ENCODE measurements at regions not wholly inside any gene's neighbourhood (a gene's known extent, or its start where the extent isn't known, plus 50 kb on each side); places are given as distances from the start of the nearest gene placed in this dataset.

DNA sequence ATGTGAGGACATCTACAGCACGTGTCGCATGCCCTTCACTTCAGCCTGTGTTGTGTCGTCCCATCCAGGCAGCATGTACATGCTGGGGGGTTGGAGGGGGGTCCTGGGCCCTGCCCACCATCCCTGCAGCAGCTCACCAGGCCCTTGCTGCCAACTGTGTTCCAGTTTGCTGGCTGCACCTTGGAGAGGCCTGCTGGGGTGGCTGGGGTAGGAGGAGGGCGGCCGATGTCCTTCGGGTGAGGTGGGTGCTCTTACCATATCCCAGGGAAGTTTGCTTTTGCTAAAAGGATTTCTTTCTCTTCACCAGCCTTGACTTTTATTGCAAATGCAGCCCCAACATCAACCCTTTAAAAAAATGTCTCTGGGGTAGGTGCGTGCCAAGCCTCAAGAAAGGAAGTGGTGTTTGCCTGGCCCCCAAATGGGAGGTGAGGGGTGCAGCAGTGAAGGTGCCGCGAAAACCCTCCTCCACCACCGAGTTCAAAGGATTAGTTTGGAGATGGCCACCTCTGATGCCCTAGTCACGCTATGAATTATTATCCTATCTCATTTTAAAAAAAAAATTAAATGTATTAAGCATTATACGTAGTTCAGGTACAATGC lies 165.8 kb upstream of the KLF6 start:
- no peaks in the 10 kb centered on the region for H3K27me3 Mint-ChIP-seq (ENCODE audit: unreplicated experiment)
- H3K9me3 Mint-ChIP-seq (ENCODE audit: unreplicated experiment): no peaks in the 10 kb centered on the region
- no peaks in the 10 kb centered on the region for H3K36me3 Mint-ChIP-seq (ENCODE audit: unreplicated experiment)
- H3K4me3 Mint-ChIP-seq (ENCODE audit: unreplicated experiment): no peak overlapping the region
- DNase-seq (ENCODE audit: extremely low spot score, unreplicated experiment): peak; percentile 75
- TF ChIP-seq, protein P1, sequence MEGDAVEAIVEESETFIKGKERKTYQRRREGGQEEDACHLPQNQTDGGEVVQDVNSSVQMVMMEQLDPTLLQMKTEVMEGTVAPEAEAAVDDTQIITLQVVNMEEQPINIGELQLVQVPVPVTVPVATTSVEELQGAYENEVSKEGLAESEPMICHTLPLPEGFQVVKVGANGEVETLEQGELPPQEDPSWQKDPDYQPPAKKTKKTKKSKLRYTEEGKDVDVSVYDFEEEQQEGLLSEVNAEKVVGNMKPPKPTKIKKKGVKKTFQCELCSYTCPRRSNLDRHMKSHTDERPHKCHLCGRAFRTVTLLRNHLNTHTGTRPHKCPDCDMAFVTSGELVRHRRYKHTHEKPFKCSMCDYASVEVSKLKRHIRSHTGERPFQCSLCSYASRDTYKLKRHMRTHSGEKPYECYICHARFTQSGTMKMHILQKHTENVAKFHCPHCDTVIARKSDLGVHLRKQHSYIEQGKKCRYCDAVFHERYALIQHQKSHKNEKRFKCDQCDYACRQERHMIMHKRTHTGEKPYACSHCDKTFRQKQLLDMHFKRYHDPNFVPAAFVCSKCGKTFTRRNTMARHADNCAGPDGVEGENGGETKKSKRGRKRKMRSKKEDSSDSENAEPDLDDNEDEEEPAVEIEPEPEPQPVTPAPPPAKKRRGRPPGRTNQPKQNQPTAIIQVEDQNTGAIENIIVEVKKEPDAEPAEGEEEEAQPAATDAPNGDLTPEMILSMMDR (IDR thresholded peaks at IDR 0.05): no peak
- H3K27ac Mint-ChIP-seq (ENCODE audit: unreplicated experiment): no peak overlapping the region
- peaks cover 13% of the 10 kb centered on the region for H3K4me1 Mint-ChIP-seq (ENCODE audit: unreplicated experiment)

DNA sequence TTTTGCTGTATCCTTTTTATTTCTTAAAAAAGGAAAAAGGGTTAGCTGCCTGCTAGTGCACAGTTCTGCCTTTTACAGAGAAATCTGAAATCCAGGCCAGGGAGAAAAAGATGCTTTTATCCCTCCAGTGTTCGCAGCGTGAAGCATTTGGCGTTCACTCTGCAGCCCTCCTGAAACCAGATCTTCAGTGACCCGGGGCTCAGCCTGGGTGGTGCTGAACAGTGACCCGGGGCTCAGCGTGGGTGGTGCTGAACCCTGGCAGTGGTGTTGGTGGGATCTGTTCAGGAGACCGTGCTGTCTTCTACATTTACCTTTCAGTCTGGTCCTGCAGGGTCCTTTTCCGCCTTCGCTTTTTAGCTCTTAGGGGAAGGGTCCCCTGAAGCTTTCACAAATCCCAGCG lies 164.7 kb upstream of the KLF6 start:
- Mint-ChIP-seq H3K27me3 (ENCODE audit: unreplicated experiment) (no peaks in the 10 kb centered on the region), H3K27ac (ENCODE audit: unreplicated experiment) (no peak overlapping the region), H3K36me3 (ENCODE audit: unreplicated experiment) (no peaks in the 10 kb centered on the region), H3K4me1 (ENCODE audit: unreplicated experiment) (peaks cover 3% of the 10 kb centered on the region), H3K9me3 (ENCODE audit: unreplicated experiment) (no peaks in the 10 kb centered on the region), H3K4me3 (ENCODE audit: unreplicated experiment) (no peak overlapping the region)
- TF ChIP-seq, protein P1 (IDR thresholded peaks at IDR 0.05): no peak
- DNase-seq (ENCODE audit: extremely low spot score, unreplicated experiment): peak; percentile 48

DNA sequence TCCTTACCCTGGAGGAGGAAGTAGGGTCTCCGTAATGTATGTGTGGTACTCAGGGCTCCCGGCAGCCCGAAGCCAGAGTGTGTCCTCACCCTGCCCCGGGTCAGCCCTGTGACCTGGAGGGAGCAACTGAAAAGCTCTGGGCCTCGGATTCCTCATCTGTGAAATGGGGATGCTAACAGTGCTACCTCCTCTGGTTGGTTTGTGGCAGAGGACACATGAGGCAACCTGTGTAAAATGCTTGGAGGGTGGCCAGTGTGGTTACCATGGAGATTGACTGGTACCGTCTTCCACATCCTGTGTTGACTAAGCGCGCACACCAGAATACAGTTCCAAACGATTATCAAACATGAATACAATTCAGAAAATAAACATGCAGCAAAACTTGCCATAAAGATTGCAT lies 163.8 kb upstream of the KLF6 start:
- H3K27me3 Mint-ChIP-seq (ENCODE audit: unreplicated experiment): no peaks in the 10 kb centered on the region
- peaks cover 2% of the 10 kb centered on the region for H3K4me1 Mint-ChIP-seq (ENCODE audit: unreplicated experiment)
- TF ChIP-seq, protein P1 (IDR thresholded peaks at IDR 0.05): no peak
- peak; percentile 67 for DNase-seq (ENCODE audit: extremely low spot score, unreplicated experiment)
- no peak overlapping the region for H3K27ac Mint-ChIP-seq (ENCODE audit: unreplicated experiment)
- no peaks in the 10 kb centered on the region for H3K36me3 Mint-ChIP-seq (ENCODE audit: unreplicated experiment)
- no peaks in the 10 kb centered on the region for H3K9me3 Mint-ChIP-seq (ENCODE audit: unreplicated experiment)
- no peak overlapping the region for H3K4me3 Mint-ChIP-seq (ENCODE audit: unreplicated experiment)

DNA sequence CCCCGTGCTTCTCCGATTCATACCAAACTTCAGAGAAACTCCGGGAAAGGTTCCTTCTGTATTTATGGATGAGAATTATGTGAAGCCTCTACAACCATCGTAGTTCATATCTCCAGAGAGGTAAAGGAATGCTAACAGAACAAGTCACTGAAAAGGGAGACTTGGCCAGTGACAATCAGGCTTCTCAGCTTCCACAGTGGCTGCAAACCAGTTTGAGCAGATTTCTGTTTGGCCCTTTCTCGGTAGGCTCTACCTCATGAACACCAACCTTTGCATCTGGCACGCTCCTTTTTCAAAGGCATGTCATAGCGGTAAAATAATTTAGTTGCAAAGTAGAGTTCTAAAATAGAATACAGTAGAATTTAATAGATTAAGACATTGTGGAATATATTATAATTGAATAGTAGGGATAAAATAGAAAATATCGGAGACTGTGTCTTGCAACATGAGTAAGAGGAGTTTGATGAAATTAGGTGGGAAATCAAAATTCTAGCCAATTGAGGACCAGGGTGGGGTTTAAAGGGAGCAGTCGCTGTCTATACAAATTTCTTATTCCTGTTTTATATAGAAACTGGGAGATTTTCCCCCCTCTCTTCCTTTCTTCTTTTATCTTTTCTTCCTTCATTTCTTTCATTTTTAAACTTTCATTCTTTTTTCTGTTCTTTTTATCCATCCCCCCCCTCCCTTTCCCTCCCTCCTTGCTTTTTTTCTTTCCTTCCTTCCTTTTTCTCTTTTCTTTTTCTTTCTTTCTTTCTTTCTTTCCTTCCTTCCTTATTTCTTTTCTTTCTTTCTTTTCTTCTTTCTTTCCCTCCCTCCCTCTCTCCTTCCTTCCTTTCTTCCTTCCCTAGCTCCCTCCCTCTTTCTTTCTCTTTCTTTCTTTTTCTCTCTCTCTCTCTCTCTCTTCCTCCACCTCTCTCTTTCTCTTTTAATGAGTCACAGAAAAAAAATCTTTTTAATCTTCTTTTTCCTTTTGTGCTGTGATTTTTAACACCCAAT lies 161.5 kb upstream of the KLF6 start:
- DNase-seq (ENCODE audit: extremely low spot score, unreplicated experiment): peak; percentile 11
- Mint-ChIP-seq H3K9me3 (ENCODE audit: unreplicated experiment) (no peaks in the 10 kb centered on the region), H3K4me3 (ENCODE audit: unreplicated experiment) (no peak overlapping the region), H3K27ac (ENCODE audit: unreplicated experiment) (no peak overlapping the region), H3K4me1 (ENCODE audit: unreplicated experiment) (peaks cover 2% of the 10 kb centered on the region), H3K27me3 (ENCODE audit: unreplicated experiment) (no peaks in the 10 kb centered on the region), H3K36me3 (ENCODE audit: unreplicated experiment) (no peaks in the 10 kb centered on the region)
- TF ChIP-seq, protein P1 (IDR thresholded peaks at IDR 0.05): no peak

DNA sequence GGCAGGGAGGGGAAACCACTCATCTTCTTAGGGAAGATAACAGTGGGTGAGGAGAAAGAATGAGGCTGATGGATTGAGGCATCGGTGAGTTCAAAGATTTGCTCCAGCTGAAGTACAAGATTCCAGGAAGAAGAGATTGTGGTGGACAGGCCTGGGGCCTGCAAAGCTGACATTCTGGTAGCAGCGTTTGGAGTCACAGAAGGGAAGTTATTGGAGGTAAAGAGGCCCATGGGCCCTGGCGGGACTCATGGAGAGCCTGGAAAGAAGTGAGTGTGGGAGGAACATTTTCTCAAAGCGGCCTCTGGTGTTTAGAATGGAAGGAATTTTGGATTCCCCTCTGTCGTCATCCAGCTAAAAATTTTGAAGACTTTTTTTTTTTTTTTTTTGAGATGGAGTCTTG lies 160.0 kb upstream of the KLF6 start:
- Mint-ChIP-seq H3K9me3 (ENCODE audit: unreplicated experiment) (no peaks in the 10 kb centered on the region), H3K27ac (ENCODE audit: unreplicated experiment) (no peak overlapping the region), H3K4me1 (ENCODE audit: unreplicated experiment) (peaks cover 2% of the 10 kb centered on the region), H3K27me3 (ENCODE audit: unreplicated experiment) (no peaks in the 10 kb centered on the region), H3K4me3 (ENCODE audit: unreplicated experiment) (no peak overlapping the region), H3K36me3 (ENCODE audit: unreplicated experiment) (no peaks in the 10 kb centered on the region)
- peak; percentile 19 for DNase-seq (ENCODE audit: extremely low spot score, unreplicated experiment)
- TF ChIP-seq, protein P1 (IDR thresholded peaks at IDR 0.05): no peak

Data from osteocyte (in vitro differentiated cells).